Motor neuron (in vitro differentiated cells): ENCODE measurements at regions not wholly inside any gene's neighbourhood (a gene's known extent, or its start where the extent isn't known, plus 50 kb on each side); places are given as distances from the start of the nearest gene placed in this dataset.

Experiments used
- ATAC-seq, 8 experiments: fragments of 200-7000 bp; cut with Tn5 transposase; replicated peaks in 6 of 8; 2 replicates each; pipeline ENCODE4 v1.8.0; 2021; ENCODE audit warnings: mild to moderate bottlenecking in 8 of 8, moderate library complexity in 8 of 8
- H3K27ac ChIP-seq, 2 donors: fragments of 250-450 bp; sonication (Bioruptor Pico); 2 replicates each; pipeline ENCODE4 v1.9.0; 2021; ENCODE audit warnings: antibody characterized with exemption in 2 of 2, mild to moderate bottlenecking in 2 of 2, moderate library complexity in 1 of 2
- H3K4me1 ChIP-seq, 2 donors: fragments of 250-450 bp; sonication (Bioruptor Pico); replicated peaks in 1 of 2; 2 replicates each; pipeline ENCODE4 v1.6.1; 2021; ENCODE audit warnings: antibody characterized with exemption in 2 of 2, mild to moderate bottlenecking in 2 of 2, moderate library complexity in 1 of 2
- H3K4me3 ChIP-seq, 5 donors: fragments of 250-450 bp; sonication (Bioruptor Pico); 2 replicates each; pipeline ENCODE4 v1.9.0; 2021; ENCODE audit warnings: antibody characterized with exemption in 5 of 5, mild to moderate bottlenecking in 5 of 5, moderate library complexity in 4 of 5
- WGBS, 10 experiments: fragments of 450-650 bp; shearing (Covaris generic); methylation state at CpG; one replicate each; pipeline ENCODE4 v1.0.0; 2022; 5-methylcytosine and 5-hydroxymethylcytosine counted together
- in situ Hi-C, 9 experiments: fragments of 400-800 bp; cut with MboI; loops; one replicate each; pipeline ENCODE4 v1.15.0; 2021; ENCODE audit warnings: low sequenced_read_pairs in 9 of 9, low pct_unique_long_range_greater_than_20kb in 2 of 9; ENCODE audit not compliant: unreplicated experiment in 9 of 9

DNA sequence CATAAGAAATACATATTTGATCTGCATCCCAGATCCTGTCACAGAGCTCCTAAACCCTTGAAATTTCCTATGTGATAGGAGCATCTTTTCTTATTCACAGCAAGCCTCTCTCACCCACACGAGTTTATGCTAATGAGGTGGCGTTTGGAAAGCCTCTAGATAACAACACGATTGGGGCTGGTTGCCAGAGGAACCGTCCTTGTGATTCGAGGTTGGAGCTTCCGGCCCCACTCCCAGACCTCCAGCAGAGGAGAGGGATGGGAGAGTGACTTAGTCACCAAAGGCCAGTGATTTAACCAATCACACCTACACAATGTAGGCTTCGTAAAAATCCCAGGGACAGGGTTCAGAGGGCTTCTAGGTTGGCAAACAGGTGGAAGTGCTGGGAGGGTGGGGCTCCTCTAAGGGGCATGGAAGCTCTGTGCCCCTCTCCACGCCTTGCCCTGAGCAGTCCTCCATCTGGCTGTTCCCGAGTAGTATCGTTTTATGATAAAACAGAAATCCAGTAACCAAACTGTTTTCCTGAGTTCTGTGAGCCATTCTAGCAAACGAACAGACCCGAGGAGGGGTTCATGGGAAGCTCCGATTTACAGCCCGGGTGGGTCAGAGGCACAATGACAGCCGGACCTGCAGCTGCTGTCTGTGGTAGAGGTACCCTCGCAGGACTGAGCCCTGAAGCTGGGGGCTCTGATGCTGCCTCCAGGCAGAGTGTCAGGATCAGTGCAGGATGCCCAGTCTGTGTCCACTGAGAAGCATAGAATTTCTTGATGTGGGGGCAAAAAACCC, 238.1 kb upstream of the ARID1B start:
- WGBS, 10 experiments: 0 to 92% (median 20%) methylated on average over 1 to 6 of the region's 16 CpGs; no CpG with 5 or more reads in 3 of the 10 experiments
- Histone ChIP-seq H3K4me3 (no peak overlapping the region), H3K27ac (no peak overlapping the region), H3K4me1 (peaks cover 0 to 7% of the 10 kb centered on the region in 2 donors)
- ATAC-seq: peak in 5 of 8 experiments; percentile 84 to 91 (median 88)
- in situ Hi-C loops: no loop called here

DNA sequence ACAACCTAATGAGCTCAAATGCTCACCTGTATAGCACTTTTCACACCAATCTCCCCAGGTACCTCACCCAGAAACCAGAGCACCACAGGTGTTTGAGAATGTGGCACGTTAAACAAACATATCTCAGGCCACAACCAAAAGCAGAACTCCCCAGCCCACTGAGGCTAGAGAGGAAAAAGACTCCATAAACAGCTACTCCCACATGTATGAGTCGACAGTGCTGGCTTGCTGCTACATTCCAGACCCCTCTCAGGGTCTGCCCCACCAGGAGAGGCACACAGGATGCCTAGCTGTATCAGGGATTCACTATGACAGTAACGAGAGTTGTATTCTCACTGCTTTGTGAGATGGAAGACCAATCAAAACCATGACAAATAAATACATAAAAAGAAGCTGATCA, 242.6 kb upstream of the ARID1B start:
- no peak for ATAC-seq
- in situ Hi-C loops: no loop called here
- WGBS, 10 experiments: 0 to 100% (median 58%) methylated on average over 1 to 2 of the region's 3 CpGs; no CpG with 5 or more reads in 3 of the 10 experiments

DNA sequence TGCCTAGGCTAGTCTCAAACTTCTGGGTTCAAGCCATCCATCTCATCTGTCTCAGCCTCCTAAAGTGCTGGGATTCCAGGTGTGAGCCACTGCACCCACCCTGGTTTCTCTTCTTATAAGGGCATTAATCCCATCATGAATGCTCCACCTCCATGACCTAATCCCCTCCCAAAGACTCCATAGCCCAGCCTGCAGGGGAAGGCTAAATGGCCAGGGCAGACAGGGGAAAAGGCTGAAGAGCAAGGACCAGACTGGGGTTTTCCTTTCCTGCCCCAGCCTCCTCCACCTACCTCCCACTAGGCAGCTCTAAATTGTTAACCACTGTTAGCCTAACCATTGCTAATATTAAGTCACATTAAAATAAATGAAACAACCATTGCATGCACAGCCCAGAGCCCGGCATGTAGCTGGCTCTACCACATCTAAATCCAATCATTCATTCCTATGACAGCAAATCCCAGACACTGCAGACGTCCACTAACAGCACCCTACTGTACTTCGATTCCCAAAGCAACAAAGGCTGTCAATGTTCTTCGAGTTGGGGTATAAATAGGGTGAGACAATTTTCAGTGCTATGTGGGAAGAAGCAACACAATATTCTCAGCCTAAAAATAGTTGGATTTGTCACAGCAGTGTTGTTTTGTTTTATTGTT, 243.2 kb upstream of the ARID1B start:
- WGBS, 10 experiments: 20 to 80% (median 55%) methylated on average over 1 to 4 of the region's 4 CpGs; no CpG with 5 or more reads in 2 of the 10 experiments
- in situ Hi-C loops: no loop called here
- Histone ChIP-seq H3K4me3 (no peak overlapping the region), H3K27ac (no peak overlapping the region), H3K4me1 (peaks cover 0 to 10% of the 10 kb centered on the region in 2 donors)
- ATAC-seq: peak in 5 of 8 experiments; percentile 73 to 90 (median 87)

More for the DNA sequence above, 242.6 kb upstream of the ARID1B start:
- peaks cover 0 to 10% of the 10 kb centered on the region in 2 donors for H3K4me1 ChIP-seq
- H3K4me3 ChIP-seq: no peak overlapping the region
- H3K27ac ChIP-seq: no peak overlapping the region

DNA sequence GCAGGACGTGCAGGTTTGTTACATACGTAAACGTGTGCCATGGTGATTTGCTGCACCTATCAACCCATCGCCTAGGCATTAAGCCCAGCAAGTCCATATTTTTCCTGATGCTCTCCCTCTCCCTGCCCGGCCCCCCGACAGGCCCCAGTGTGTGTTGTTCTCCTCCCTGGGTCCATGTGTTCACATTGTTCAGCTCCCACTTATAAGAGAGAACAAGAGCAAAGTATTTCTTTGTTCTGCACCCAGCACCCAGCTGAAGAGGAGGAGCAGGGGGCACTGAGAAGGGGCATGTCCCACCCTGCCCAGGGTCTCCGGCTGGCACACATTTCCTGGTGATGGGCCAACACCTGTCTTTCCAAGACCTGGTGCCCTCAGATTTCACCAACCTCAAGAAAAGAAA, 251.1 kb upstream of the ARID1B start:
- WGBS, 10 experiments: 0 to 100% (median 91%) methylated on average over 1 to 6 of the region's 7 CpGs; no CpG with 5 or more reads in 5 of the 10 experiments
- in situ Hi-C loops: no loop called here
- no peak for ATAC-seq
- Histone ChIP-seq H3K4me1 (no peaks in the 10 kb centered on the region), H3K27ac (no peak overlapping the region), H3K4me3 (no peak overlapping the region)

DNA sequence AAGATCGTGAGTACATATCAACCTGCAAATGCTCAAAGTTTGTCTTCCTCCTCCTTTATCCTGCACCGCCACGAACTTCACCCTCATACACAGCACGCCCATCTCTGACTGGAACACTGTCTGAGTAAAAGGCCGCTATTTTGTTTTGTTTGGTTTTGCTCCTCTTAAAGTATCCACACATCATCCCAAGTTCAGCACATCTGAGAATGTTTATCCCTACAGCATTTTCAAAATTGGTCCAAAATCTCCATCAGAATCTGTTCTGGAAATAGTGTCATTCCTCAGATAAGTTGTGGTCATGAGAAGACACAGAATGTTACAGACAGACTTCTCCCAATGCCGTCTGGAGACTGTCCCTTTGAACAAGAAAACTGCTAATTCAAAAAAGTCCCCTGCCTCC, 251.6 kb upstream of the ARID1B start:
- Histone ChIP-seq H3K4me1 (no peaks in the 10 kb centered on the region), H3K4me3 (no peak overlapping the region), H3K27ac (no peak overlapping the region)
- 50 to 98% (median 75%) methylated on average over 1 to 6 of the region's 6 CpGs; no CpG with 5 or more reads in 2 of the 10 experiments for WGBS, 10 experiments
- ATAC-seq: no peak
- in situ Hi-C loops: no loop called here

DNA sequence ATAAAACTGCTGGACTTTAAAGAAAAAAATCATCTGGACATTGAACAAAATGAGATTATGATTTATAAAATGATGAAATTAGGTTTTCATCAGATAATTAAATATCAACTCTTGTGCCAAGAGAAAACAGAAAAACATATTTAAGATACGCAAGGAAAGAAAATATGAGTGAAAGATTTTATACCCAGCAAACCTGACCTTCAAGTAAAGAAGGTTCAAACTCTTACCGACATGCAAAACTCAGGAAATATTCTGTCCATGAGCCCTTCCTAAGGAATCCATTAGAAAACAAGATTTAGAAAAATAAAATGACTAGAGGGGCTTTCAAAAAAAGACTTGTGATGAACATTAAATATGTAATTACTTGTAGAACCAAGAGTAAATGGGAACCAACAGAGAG, 257.2 kb upstream of the ARID1B start:
- ATAC-seq: no peak
- 17 to 100% (median 78%) methylated on average over 1 to 2 of the region's 2 CpGs; no CpG with 5 or more reads in 1 of the 10 experiments for WGBS, 10 experiments
- Histone ChIP-seq H3K27ac (no peak overlapping the region), H3K4me1 (peaks cover 7 to 30% of the 10 kb centered on the region in 2 donors), H3K4me3 (no peak overlapping the region)
- in situ Hi-C loops: no loop called here

DNA sequence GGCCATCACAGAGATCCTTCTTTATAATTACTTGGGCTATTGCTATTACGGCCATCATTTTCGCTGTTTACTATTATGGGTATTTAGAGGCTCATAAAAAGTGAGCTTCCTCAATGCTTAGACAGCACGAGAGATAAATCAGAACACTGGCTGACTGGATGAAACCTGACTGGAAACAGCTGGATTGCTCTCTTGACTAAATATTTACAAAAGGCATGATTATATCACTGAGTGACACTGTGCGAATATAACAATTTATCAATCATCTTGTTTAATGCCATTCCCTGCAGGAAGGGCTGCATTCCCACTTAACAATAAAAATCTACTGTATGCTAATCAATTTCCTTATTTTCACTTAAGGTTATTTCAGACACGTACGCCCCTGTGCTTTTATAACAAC, 260.1 kb upstream of the ARID1B start:
- WGBS, 10 experiments: 10 to 79% (median 66%) methylated on average over 3 to 6 of the region's 6 CpGs; no CpG with 5 or more reads in 4 of the 10 experiments
- Histone ChIP-seq H3K4me1 (peaks cover 7 to 34% of the 10 kb centered on the region in 2 donors), H3K4me3 (no peak overlapping the region), H3K27ac (no peak overlapping the region)
- in situ Hi-C loops: no loop called here
- ATAC-seq: peak in 5 of 8 experiments; percentile 73 to 96 (median 95)

DNA sequence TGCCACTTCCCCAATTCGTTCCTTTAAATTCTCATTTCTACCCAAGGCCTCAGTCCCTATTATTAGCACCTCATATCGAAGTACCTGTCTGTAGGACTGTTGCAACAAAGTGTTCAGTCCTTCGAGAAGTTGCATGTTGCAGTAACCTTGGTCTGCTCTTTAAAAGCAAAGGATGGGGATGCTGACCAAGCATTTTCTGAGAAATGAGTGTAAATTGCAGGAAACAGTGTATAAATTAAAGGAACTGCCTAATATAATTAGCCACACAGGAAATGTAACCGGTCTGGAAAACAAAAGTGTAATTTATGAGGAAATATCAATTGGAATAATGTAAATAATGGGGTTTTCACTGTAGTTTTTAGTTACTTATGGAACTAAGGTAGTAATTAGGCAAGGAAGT, 261.9 kb upstream of the ARID1B start:
- Histone ChIP-seq H3K27ac (no peak overlapping the region), H3K4me1 (peaks cover 7 to 45% of the 10 kb centered on the region in 2 donors), H3K4me3 (no peak overlapping the region)
- ATAC-seq: no peak
- 12 to 89% (median 71%) methylated on average over 1 to 4 of the region's 4 CpGs; no CpG with 5 or more reads in 3 of the 10 experiments for WGBS, 10 experiments
- in situ Hi-C loops: no loop called here

DNA sequence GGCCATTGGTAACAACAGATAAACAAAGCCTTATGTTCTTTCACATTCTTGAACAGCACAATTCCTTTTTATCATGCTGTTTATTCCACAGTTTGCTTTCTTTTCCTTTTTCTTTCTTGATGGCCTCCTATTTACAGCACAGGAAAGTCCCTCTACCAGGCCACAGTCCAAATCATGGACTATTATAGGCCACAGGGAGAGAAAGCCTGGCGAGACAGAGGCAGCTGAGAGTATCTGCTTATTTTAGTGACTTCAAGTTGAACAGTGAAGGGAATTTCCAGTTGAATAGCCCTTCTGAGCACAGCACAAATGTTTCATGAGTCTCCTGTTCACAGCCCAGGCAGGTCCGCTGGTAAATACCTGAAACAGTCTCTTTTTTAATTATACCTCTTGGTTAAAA, 263.7 kb upstream of the ARID1B start:
- ATAC-seq: no peak
- WGBS, 10 experiments: 6 to 100% (median 78%) methylated on average over 1 to 2 of the region's 2 CpGs; no CpG with 5 or more reads in 3 of the 10 experiments
- in situ Hi-C loops: no loop called here

DNA sequence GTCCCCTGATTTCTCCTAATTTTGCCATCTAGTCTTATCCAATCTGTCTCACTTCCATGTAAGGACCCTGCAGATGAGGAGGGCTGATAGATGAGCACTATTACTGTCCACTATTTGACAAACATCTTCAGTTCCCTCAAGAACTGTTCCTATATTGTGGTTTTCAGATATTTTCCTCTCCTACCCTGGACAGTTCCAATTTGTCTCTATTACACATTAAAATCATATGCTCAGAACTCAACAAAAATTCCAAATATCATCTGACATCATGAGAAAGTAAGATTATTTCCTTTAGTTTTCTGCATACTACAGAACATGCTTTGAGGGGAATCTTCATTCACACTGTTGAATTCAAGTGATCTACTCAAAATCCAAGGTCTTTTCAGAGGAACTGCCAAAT, 265.6 kb upstream of the ARID1B start:
- no peak for ATAC-seq
- in situ Hi-C loops: no loop called here

More for the DNA sequence above, 263.7 kb upstream of the ARID1B start:
- H3K4me3 ChIP-seq: no peak overlapping the region
- H3K27ac ChIP-seq: no peak overlapping the region
- peaks cover 7 to 62% of the 10 kb centered on the region in 2 donors for H3K4me1 ChIP-seq

DNA sequence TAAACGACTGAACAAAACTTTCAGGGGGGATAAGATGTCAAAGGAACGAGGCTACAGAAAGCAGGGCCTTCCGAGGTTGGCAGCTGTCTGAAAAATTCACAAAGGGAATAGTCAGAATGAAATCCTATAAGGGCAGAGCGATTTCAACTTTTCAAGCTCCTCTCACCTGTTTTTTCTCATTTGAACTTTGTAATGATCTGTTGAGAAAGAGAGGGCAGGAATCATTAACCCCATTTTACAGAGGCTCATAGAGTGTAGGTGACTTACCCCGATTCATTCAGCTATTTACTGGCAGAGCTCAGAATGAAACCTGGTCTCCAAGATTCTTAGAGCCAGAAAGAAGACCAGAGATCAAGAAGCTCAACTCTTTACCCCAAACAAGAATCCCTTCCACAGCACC, 266.1 kb upstream of the ARID1B start:
- WGBS, 10 experiments: 13 to 93% (median 60%) methylated on average over 2 to 5 of the region's 5 CpGs; no CpG with 5 or more reads in 3 of the 10 experiments
- Histone ChIP-seq H3K27ac (no peak overlapping the region), H3K4me1 (peaks cover 0 to 58% of the 10 kb centered on the region in 2 donors), H3K4me3 (no peak overlapping the region)
- in situ Hi-C loops: no loop called here
- no peak for ATAC-seq

More for the DNA sequence above, 265.6 kb upstream of the ARID1B start:
- Histone ChIP-seq H3K27ac (no peak overlapping the region), H3K4me3 (no peak overlapping the region), H3K4me1 (peaks cover 0 to 63% of the 10 kb centered on the region in 2 donors)

DNA sequence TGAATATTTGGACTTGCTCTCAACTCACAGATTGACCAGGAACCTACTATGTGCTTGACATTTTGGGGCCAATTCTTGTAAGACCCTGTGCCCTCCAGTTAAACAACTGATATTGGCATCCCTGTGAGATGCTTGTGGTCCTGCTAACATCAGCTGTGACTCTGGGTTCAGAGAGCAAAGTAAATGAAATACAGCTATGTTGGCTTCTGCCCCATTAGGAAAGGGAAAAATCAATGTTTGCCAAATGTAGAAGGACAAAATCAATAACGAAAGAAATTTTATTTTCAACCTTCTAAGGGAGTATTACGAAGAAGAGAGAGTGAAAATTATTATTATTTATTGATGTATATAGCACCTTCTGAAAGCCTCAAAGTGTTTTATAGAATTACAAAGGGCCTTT, 266.9 kb upstream of the ARID1B start:
- in situ Hi-C loops: no loop called here
- ATAC-seq: no peak
- 35 to 83% (median 61%) methylated on average over 1 to 2 of the region's 2 CpGs; no CpG with 5 or more reads in 2 of the 10 experiments for WGBS, 10 experiments

DNA sequence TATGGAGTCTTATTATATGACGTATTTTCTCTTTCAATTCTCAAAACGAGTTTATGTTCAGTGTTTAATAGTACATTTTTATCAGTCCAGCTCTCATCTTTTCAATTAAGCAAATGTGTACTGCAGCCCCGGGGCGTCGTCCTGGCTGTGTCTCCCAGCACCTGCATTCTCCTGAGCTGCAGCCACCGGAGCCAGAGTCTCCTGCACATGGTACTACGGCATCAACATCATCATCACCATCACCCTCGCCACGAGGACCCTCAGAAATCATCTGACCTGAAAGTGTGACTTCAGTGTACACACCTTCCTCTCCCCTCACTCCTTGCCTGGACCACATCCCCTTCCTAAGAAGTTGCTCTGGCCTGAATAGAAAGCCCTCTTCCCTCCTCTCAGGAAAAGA, 267.7 kb upstream of the ARID1B start:
- no peak for ATAC-seq
- 0 to 90% (median 66%) methylated on average over 1 to 8 of the region's 9 CpGs; no CpG with 5 or more reads in 3 of the 10 experiments for WGBS, 10 experiments
- in situ Hi-C loops: no loop called here
- peaks cover 0 to 42% of the 10 kb centered on the region in 2 donors for H3K4me1 ChIP-seq
- H3K4me3 ChIP-seq: no peak overlapping the region
- H3K27ac ChIP-seq: no peak overlapping the region

More for the DNA sequence above, 266.9 kb upstream of the ARID1B start:
- no peak overlapping the region for H3K27ac ChIP-seq
- H3K4me3 ChIP-seq: no peak overlapping the region
- peaks cover 0 to 50% of the 10 kb centered on the region in 2 donors for H3K4me1 ChIP-seq
